H54 (cell line): ENCODE measurements at regions not wholly inside any gene's neighbourhood (a gene's known extent, or its start where the extent isn't known, plus 50 kb on each side); places are given as distances from the start of the nearest gene placed in this dataset.
"Not testable (repeated sequence)": the region's sequence is repeated elsewhere in the genome, so short reads cannot be mapped to it uniquely, and the experiment has no call there.

Source experiments
- DNase-seq: peaks from one replicate; pipeline ENCODE4 v3.0.0; 2011; ENCODE audit warnings: low spot score, mixed read lengths; ENCODE audit not compliant: insufficient read length
- FAIRE-seq: peaks from 3 replicates; lab custom pipeline; 2011; peaks lifted over from hg19 to GRCh38; lab: Jason Lieb, UNC
- POLR2A ChIP-seq: IDR thresholded peaks from 2 replicates; pipeline ENCODE4 v1.6.1; 2011; ENCODE audit warnings: low read depth, mild to moderate bottlenecking, low read length

DNA sequence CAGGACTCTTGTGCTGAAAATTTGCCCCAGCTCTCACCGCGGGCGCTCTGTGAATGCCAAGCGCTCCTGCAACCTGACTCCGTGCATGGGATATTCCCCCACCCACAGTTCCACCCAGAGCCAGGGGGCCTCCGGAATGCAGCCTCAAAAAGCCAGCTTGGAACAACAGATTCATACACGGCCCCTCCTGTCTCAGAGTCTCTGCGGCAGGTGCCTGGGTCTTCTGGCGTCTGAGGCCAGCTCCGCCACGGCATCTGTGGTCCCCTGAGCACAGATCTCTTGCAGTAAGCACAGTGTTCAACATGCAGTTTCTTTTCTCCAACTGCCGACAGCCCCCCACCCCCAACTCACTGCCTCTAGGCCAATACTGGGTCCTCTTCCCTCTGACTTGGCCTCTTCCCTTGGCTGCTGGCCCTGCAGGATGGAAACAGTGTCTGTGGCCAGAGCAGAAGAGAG is 355.7 kb upstream of the IRX2 start:
- DNase-seq: no peak
- TF ChIP-seq POLR2A: no peak
- no peak for FAIRE-seq

DNA sequence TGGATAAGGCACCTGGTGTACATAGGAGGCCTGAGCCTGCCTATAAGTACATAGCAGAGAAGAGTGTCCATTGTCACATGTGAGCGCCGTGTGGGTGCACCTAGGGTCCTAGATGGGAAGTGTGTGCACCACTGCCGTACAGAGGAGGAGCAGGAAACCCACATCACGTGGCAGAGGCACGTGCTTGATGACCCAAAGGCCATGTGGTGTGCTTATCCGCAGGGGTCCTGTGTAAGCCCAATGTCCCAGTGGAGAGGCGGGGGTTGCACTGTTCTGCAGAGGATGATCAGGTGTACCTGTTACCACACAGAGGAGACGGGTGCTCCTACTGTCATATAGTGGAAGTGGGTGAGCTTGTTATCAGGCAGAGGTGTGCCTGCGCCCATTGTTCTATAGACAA is 354.1 kb upstream of the IRX2 start:
- TF ChIP-seq POLR2A: no peak
- no peak for DNase-seq
- no peak for FAIRE-seq

DNA sequence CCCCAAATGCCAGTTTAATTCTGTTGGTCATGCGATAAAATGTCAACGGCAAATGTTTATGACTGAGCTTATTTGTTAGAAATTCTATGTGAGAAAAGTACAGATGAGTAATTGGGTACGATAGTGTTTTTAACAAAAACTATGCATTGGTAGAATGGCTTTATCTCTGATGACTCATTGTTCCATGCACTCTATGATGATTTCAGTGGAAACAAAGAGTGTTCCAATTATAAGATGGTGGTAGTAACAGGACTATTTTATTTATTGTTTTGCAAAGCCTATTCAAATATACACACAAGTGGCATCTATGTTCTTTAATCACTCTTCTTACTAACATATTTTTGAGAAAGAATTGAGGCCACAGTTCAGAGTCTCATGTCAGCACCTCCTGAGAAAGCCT is 353.7 kb upstream of the IRX2 start:
- FAIRE-seq: no peak
- no peak for DNase-seq
- TF ChIP-seq POLR2A: no peak

DNA sequence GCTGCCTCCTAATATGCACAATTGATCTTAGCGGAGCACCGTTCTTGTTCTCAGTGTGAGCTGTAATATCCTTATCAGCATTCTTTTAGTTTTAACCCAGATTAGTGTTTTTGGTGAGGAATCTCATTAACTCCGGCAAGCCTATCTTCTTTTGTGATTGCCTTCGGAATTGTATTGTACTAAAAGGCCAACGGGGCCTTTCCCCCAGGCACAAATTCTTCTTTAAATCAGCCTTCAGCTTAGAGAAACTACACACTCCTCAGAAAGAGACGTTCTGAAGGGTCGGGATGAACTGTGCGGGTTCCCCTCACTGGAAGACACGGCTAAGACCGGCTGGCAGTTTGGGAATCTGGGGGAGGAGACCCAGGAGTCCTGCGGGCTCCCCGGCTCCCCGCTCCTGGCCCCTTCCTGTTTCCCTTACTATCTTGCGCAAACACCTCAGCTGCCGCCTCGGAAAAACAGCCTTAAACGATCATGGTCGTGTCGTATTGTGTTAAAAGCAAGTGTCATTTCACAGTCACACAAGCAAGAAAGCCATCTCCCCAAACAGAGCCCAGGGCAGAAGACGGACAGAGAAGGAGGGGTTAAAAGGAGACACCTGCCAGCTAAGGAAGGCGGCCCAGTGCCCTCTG is 353.1 kb upstream of the IRX2 start:
- no peak for TF ChIP-seq POLR2A
- DNase-seq: no peak
- no peak for FAIRE-seq

DNA sequence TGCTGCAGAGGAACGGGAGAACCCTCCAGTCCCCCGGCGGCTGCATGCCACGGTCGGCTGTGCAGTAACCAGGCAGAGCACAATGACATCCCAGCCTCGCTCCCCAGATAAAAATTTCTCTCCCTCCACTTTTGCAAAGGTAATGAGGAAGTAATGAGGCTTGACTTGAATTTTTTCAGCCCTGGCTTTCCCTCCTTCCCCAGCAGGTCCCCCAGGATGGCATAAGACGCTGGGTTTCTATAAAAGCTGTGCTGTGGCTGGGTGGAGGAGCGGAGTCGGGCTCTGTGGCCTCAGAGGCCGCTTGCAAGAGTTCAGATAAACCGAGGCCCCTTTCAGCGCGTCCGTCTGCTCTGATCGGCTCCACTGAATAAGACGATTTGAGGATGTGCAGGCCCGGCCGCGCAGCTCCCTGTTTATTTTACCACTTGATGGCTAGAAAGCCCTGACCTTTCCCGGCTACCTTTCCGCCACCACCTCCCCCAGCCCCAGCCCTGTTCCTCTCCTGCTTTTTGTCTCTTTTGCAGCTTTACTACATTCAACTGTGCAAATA is 351.9 kb upstream of the IRX2 start:
- no peak for FAIRE-seq
- no peak for TF ChIP-seq POLR2A
- DNase-seq: no peak

DNA sequence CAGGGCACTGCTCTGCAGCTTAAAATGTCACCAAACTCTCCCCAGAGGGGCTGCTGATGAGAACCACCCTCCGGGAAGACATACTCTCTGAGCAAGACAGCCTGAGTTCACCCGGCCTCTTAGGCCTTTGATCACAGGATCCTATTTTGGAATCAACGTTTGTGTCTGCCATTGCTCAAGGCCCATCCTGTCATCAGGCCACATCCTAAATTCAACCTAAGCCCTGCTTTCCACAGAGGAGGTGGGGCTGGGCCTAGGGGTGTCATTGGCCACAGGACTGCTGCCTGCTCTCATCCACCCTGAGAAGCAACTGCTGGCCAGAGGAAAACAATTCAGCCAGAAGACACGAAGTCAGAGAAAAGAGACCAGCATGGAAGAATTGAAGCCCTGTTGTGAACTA is 351.1 kb upstream of the IRX2 start:
- FAIRE-seq (no peak), DNase-seq (no peak)
- TF ChIP-seq POLR2A: no peak

DNA sequence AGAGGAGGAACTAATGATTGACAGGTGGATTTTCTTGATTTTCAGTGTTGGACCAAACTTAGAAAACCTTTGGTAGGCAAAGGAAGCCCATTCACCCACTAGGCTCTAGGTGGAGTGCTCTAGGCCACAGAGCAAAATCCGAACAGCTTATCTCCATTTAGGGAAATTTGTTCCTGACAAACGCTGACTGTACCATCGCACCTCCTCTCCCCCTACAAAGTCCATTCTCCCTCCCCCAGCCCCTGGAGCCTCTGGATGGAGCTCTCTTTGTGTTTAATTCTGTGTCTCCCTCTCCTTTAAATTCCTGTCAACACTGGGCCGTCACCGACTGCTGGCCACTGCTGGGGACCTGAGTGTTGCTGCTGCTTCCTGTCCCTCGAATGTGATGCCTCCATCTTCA is 350.1 kb upstream of the IRX2 start:
- no peak for TF ChIP-seq POLR2A
- no peak for DNase-seq
- no peak for FAIRE-seq

DNA sequence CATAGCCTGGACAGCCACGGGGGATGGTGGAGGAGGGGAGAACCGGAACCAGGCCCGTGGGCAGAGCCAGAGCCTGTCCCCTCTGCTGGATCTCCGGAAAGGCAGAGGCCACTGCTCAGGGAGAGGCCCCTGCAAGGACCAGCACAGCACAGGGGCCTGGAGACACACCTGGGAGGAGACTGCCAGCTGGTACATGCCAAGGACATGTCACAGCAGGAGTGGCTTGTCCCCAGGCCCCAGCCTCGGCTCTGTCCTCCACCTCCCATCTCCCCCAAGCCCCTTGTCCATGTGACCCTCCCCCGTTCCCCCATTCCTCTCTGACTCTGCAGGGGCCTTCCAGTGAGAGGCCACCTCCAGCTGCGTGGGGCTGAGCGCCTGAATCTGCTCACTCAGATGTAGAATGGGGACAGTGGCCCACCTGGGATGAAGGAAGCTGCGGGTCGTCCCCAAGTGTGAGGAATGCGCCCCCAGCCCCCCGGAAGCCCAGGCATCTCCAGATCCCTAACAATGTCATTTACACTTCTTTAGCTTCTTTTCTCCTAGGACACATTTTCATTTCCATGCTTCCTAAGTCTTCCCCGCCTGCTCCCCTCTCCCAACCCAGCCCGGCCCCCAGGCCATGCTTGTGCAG is 349.6 kb upstream of the IRX2 start:
- FAIRE-seq (no peak), DNase-seq (no peak)
- TF ChIP-seq POLR2A: no peak

DNA sequence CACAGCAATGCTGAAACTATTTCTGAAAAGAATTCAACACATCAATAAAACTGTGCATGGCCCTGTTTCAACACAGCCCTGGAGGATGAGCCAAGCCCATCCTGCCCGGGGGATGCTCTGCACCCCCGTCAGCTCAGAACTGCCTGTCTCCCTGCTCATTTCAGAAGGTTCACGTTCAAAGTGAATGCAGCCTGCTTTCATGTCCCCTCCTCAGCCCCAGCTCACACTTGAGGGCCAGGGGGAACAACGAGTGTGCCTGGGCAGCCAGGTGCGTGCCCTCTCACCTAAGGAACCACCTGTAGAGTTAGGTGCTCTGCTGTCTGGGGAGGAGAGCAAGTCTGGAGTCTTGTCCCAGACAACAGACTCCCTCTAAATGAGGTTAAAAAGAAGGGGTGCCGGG is 348.5 kb upstream of the IRX2 start:
- no peak for FAIRE-seq

DNA sequence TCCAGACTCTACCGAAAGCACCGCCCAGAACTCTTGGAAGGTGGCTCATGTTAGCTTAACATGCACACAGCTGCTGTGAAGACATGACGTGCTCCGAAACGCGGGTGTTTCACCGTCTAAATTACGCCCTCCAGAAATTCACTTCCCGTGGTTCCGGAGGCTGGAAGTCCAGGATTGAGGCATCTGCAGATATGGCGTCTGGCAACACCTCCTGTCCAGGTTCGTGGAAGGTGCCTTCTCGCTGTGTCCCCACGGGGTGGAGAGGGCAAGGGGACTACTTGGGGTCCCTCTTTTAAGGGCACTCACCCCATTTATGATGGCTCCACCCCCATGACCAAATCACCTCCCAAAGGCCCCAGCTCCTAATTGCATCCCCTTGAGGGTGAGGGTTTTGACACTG is 348.0 kb upstream of the IRX2 start:
- no peak for TF ChIP-seq POLR2A
- DNase-seq (no peak), FAIRE-seq (no peak)

More for the DNA sequence above, 348.5 kb upstream of the IRX2 start:
- DNase-seq: no peak
- TF ChIP-seq POLR2A: no peak

DNA sequence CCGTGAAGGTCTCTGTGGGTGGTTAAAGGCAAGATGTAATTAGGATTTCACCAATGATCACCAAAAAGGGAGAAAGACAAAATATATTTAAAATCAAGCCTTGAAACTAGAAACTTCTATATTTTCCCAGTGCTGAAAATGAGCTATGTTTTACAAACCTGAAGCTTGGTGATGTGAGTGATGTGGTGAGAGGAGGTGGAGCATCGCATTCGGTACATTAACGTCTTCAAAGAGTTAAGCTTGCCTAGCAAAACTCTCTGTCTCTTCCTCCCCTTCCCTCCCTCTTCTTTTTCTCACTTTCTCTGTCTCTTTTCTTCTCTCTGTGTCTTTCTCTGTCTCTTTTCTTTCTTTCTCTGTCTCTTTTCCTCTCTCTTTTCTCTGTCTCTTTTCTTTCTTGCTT is 347.3 kb upstream of the IRX2 start:
- TF ChIP-seq POLR2A: no peak
- DNase-seq (no peak), FAIRE-seq (no peak)

DNA sequence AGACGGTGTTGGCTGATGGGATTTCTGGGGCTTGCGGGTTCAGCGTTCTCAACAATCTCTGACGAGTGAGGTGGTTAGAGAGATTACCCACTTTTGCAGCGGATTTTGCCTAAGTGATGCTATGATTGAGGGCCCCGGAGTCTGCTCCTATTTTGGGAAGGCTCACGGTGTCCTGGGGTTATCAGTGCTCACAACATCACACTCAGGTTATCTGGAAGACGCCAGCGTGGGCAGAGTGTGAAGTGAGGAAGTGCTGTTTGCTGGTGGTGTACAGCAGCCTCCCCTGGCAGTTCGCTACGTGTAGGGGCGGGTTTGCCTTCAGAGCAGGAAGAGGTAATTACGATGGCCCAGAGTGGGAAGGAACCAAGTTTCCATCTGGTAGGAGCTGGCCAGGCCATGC is 341.2 kb upstream of the IRX2 start:
- no peak for TF ChIP-seq POLR2A
- DNase-seq (no peak), FAIRE-seq (no peak)

DNA sequence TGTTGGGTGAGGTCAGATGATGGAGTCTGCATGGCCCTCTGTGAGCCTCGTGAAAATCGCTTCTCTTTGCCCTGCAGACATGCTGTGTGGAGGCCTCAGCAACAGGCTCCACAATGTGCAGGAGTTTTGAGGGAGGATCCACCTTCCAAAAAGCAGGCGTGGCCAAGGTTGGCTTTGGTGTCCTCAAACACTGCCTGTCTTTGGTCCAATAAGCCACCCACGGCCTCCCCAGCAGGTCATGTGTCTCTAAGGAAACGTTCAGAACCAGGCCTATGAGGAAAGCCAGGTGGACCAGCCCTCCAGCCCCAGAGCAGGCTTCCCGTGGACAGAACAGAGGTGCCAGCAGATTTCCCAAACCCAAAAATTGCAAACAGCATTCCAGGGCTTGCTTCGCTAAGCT is 340.7 kb upstream of the IRX2 start:
- FAIRE-seq: no peak
- TF ChIP-seq POLR2A: no peak
- DNase-seq: no peak

DNA sequence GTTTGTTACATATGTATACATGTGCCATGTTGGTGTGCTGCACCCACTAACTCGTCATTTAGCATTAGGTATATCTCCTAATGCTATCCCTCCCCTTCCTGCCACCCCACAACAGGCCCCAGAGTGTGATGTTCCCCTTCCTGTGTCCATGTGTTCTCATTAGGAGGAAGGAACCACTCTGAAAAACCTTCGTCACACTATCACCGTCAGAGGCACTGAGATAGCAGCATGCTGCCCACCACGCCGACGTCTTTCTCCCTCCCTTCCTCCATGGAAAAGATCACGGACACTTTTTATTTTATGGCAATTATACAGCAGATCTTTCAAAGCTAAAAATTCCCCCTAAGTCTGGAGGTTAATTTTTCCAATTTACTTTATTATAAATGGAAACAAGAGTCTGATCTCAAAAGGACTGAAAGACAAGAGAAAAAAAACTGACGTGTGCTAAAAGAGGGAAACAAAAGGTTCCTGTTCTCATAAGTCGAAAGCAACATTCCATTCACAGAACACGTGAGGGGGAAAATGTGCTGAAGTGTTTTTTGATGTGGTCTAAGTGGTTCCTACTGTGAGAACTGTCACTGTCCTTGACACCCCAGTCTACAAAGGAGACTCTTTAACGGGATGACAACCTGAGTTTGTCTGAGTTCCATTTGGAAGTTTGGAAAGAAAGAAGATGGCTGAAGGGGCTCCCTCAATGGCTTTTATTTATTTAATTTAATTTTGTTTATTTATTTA is 339.7 kb upstream of the IRX2 start:
- no peak for DNase-seq
- no peak for FAIRE-seq
- no peak for TF ChIP-seq POLR2A

DNA sequence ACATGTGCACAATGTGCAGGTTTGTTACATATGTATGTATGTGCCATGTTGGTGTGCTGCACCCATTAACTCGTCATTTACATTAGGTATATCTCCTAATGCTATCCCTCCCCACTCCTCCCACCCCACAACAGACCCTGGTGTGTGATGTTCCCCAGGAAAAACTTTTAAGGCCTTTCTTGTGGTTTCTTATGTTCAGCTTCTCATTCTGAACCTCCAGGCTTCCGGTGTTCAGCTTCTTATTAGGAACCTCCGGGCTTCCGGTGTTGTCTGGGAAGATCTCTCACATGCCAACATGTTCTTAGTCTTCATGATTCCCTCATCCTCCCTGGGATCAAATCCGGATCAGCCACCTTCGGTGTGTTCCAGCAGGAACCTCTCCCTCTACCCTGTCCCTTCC is 338.8 kb upstream of the IRX2 start:
- not testable (repeated sequence) for DNase-seq, FAIRE-seq
